Liver (tissue), 3 donors: ENCODE measurements at regions not wholly inside any gene's neighbourhood (a gene's known extent, or its start where the extent isn't known, plus 50 kb on each side); places are given as distances from the start of the nearest gene placed in this dataset.

ENCODE experiments used
- GABPA ChIP-seq, 2 donors: IDR thresholded peaks in 1 of 2; conservative IDR thresholded peaks in 1 of 2; 2 replicates each; pipeline ENCODE4 v1.6.1; 2016; ENCODE audit warnings: antibody characterized with exemption in 2 of 2, mild to moderate bottlenecking in 1 of 2, moderate library complexity in 1 of 2
- TF ChIP-seq, protein P1 (sequence below): fragments of 150-350 bp; IDR thresholded peaks from 2 replicates; pipeline ENCODE4 v1.5.1; 2017; ENCODE audit warnings: improper control_type of control experiment, low read depth, low read length; ENCODE audit not compliant: missing input control
- donor health status: healthy.
- donor health status: healthy.

DNA sequence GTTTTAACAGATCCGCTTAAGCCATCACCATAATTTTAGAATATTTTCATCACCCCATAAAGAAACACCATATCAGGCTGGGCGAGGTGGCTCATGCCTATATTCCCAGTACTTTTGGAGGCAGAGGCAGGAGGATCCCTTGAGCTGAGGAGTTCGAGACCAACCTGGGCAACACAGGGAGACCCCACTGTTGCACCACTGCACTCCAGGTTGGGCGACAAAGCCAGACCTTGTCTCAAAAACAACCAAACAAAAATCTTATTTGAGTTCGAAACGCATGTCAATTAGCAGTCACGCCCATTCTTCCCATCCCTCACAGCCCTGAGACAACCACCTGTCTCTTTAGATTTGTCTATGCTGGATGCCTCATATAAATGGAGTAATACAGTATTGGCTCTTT lies 119.9 kb downstream of the KLF13 start:
- no peak for TF ChIP-seq GABPA (IDR thresholded peaks at IDR 0.05 in 1 of 2, conservative IDR thresholded peaks at IDR 0.05 in 1 of 2)
- TF ChIP-seq, protein P1, sequence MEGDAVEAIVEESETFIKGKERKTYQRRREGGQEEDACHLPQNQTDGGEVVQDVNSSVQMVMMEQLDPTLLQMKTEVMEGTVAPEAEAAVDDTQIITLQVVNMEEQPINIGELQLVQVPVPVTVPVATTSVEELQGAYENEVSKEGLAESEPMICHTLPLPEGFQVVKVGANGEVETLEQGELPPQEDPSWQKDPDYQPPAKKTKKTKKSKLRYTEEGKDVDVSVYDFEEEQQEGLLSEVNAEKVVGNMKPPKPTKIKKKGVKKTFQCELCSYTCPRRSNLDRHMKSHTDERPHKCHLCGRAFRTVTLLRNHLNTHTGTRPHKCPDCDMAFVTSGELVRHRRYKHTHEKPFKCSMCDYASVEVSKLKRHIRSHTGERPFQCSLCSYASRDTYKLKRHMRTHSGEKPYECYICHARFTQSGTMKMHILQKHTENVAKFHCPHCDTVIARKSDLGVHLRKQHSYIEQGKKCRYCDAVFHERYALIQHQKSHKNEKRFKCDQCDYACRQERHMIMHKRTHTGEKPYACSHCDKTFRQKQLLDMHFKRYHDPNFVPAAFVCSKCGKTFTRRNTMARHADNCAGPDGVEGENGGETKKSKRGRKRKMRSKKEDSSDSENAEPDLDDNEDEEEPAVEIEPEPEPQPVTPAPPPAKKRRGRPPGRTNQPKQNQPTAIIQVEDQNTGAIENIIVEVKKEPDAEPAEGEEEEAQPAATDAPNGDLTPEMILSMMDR, result no peak
